ENCODE measurements at regions not wholly inside any gene's neighbourhood (a gene's known extent, or its start where the extent isn't known, plus 50 kb on each side); places are given as distances from the start of the nearest gene placed in this dataset.

DNA sequence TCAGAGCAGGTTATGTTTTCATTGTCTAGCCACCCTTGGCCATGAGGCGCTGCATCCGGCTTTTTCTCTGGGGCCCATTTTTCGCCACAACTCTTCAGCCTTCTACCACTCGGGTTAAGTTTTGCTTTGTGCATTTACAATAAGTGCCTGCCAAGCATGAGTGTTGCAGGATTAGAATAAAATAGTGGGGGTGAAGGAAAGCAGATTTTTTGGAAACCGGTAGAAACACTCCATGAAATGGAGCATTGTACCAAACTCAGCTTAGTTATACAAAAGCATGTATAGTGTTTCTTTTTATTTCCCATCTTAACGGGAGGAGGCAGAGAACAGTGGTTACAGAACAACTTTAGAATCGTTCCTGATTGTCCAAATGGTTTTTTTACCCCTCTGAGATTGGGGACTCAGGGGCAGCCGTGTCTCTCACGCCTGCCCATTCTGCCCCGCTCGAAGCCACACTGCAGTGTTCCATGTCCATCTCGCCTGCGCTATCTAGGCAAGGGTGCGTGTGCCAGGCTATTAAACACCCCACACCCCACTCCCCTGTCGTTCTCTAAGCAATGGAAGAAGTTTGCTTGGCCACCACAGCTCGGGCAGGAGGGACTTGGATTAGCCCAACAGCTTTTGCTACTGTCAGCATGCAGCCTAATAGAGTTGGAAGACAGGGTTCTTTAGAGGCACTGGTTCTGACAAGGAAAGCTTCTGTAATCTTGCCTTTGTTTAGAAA is 268.8 kb upstream of the WWC1 start:
- TF ChIP-seq ZNF274 (CRISPR knock-in tag; IDR thresholded peaks at IDR 0.05) (no peak), ZNF563 (CRISPR knock-in tag; IDR thresholded peaks at IDR 0.05) (no peak), CHD4 (IDR thresholded peaks at IDR 0.05; ENCODE audit: borderline replicate concordance, low read length) (no peak), NR3C1 (CRISPR knock-in tag; IDR thresholded peaks at IDR 0.05) (no peak), PTBP1 (IDR thresholded peaks at IDR 0.05; ENCODE audit: low read depth, low read length, poor library complexity, severe bottlenecking) (no peak), MAFK (conservative IDR thresholded peaks at IDR 0.05 in 1 of 2, IDR thresholded peaks at IDR 0.05 in 1 of 2; ENCODE audit: low read length in 2 of 2) (no peak), ZNF468 (CRISPR knock-in tag; IDR thresholded peaks at IDR 0.05) (no peak), HNRNPK (IDR thresholded peaks at IDR 0.05; ENCODE audit: low read depth, low read length, poor library complexity, severe bottlenecking) (no peak)
- TF ChIP-seq, protein P1, sequence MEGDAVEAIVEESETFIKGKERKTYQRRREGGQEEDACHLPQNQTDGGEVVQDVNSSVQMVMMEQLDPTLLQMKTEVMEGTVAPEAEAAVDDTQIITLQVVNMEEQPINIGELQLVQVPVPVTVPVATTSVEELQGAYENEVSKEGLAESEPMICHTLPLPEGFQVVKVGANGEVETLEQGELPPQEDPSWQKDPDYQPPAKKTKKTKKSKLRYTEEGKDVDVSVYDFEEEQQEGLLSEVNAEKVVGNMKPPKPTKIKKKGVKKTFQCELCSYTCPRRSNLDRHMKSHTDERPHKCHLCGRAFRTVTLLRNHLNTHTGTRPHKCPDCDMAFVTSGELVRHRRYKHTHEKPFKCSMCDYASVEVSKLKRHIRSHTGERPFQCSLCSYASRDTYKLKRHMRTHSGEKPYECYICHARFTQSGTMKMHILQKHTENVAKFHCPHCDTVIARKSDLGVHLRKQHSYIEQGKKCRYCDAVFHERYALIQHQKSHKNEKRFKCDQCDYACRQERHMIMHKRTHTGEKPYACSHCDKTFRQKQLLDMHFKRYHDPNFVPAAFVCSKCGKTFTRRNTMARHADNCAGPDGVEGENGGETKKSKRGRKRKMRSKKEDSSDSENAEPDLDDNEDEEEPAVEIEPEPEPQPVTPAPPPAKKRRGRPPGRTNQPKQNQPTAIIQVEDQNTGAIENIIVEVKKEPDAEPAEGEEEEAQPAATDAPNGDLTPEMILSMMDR (CRISPR knock-in tag; IDR thresholded peaks at IDR 0.05), result no peak
- TF ChIP-seq, protein P2, sequence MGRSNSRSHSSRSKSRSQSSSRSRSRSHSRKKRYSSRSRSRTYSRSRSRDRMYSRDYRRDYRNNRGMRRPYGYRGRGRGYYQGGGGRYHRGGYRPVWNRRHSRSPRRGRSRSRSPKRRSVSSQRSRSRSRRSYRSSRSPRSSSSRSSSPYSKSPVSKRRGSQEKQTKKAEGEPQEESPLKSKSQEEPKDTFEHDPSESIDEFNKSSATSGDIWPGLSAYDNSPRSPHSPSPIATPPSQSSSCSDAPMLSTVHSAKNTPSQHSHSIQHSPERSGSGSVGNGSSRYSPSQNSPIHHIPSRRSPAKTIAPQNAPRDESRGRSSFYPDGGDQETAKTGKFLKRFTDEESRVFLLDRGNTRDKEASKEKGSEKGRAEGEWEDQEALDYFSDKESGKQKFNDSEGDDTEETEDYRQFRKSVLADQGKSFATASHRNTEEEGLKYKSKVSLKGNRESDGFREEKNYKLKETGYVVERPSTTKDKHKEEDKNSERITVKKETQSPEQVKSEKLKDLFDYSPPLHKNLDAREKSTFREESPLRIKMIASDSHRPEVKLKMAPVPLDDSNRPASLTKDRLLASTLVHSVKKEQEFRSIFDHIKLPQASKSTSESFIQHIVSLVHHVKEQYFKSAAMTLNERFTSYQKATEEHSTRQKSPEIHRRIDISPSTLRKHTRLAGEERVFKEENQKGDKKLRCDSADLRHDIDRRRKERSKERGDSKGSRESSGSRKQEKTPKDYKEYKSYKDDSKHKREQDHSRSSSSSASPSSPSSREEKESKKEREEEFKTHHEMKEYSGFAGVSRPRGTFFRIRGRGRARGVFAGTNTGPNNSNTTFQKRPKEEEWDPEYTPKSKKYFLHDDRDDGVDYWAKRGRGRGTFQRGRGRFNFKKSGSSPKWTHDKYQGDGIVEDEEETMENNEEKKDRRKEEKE (IDR thresholded peaks at IDR 0.05), result no peak
